ENCODE measurements at regions not wholly inside any gene's neighbourhood (a gene's known extent, or its start where the extent isn't known, plus 50 kb on each side); places are given as distances from the start of the nearest gene placed in this dataset.

- TF ChIP-seq CTCF (IDR thresholded peaks at IDR 0.05) = no peak
- ATAC-seq (no peak), DNase-seq (no peak)
- Histone ChIP-seq H3K36me3 (no peaks in the 10 kb centered on the region), H3K9me3 (no peaks in the 10 kb centered on the region), H3K27me3 (no peaks in the 10 kb centered on the region), H3K4me3 (no peak overlapping the region), H3K4me1 (peaks cover 0 to 19% (median 0%) of the 10 kb centered on the region in 9 donors), H3K27ac (no peak overlapping the region)
- intact Hi-C loops (cut with DNase I) = no loop called here
- 96 to 100% methylated on average over 1 of the region's 1 CpG for WGBS, 2 donors
These were observed 387.6 kb downstream of the TNS1 start for GRCh38 chr2:217615171-217615570.

GRCh38 chr2:217614498-217614897 lies 388.3 kb downstream of the TNS1 start:
- no peak overlapping the region for H3K27ac ChIP-seq
- no peak overlapping the region for H3K4me3 ChIP-seq
- H3K4me1 ChIP-seq = peaks cover 0 to 20% (median 0%) of the 10 kb centered on the region in 9 donors
- H3K9me3 ChIP-seq = no peaks in the 10 kb centered on the region
- DNase-seq (no peak), ATAC-seq (no peak)
- TF ChIP-seq CTCF (IDR thresholded peaks at IDR 0.05) = no peak
- 71 to 90% methylated on average over 3 of the region's 3 CpGs for WGBS, 2 donors
- intact Hi-C loops (cut with DNase I) = no loop called here
- no peaks in the 10 kb centered on the region for H3K27me3 ChIP-seq
- H3K36me3 ChIP-seq = no peaks in the 10 kb centered on the region

- Histone ChIP-seq H3K9me3 (no peaks in the 10 kb centered on the region), H3K4me3 (no peak overlapping the region), H3K27me3 (no peaks in the 10 kb centered on the region), H3K27ac (no peak overlapping the region), H3K4me1 (peaks cover 0 to 20% (median 0%) of the 10 kb centered on the region in 9 donors), H3K36me3 (no peaks in the 10 kb centered on the region)
- DNase-seq (no peak), ATAC-seq (no peak)
- intact Hi-C loops (cut with DNase I) = no loop called here
- 81 to 87% methylated on average over 4 of the region's 4 CpGs for WGBS, 2 donors
- TF ChIP-seq CTCF (IDR thresholded peaks at IDR 0.05) = no peak
These were observed 388.7 kb downstream of the TNS1 start for GRCh38 chr2:217614096-217614495.

- Histone ChIP-seq H3K4me3 (no peak overlapping the region), H3K9me3 (no peaks in the 10 kb centered on the region), H3K36me3 (no peaks in the 10 kb centered on the region), H3K27ac (no peak overlapping the region), H3K27me3 (no peaks in the 10 kb centered on the region), H3K4me1 (peaks cover 0 to 20% (median 0%) of the 10 kb centered on the region in 9 donors)
- DNase-seq (no peak), ATAC-seq (no peak)
- no peak for TF ChIP-seq CTCF (IDR thresholded peaks at IDR 0.05)
- WGBS, 2 donors = 96 to 99% methylated on average over 9 of the region's 9 CpGs
- intact Hi-C loops (cut with DNase I) = no loop called here
These were observed 389.9 kb downstream of the TNS1 start for GRCh38 chr2:217612920-217613319.
